Liver (tissue), 8 donors: ENCODE measurements at regions not wholly inside any gene's neighbourhood (a gene's known extent, or its start where the extent isn't known, plus 50 kb on each side); places are given as distances from the start of the nearest gene placed in this dataset.

Source experiments
- DNase-seq: peaks from one replicate; pipeline ENCODE4 v3.0.0-alpha.2; 2017; ENCODE audit warnings: low spot score
- H3K27ac ChIP-seq, 2 donors: one replicate each; pipeline ENCODE4 v1.7.0; 2013; ENCODE audit warnings: inconsistent platforms in 2 of 2, low read length in 2 of 2, control low read depth in 1 of 2, low read depth in 1 of 2, mild to moderate bottlenecking in 1 of 2
- H3K27me3 ChIP-seq, 4 donors: one replicate each; pipeline versions ENCODE4 v1.6.1 to v1.7.0; 2013; ENCODE audit warnings: low read length in 3 of 4, inconsistent platforms in 1 of 4, mild to moderate bottlenecking in 1 of 4, moderate library complexity in 1 of 4; ENCODE audit not compliant: control insufficient read depth in 4 of 4, insufficient read depth in 4 of 4
- H3K36me3 ChIP-seq, 4 donors: one replicate each; pipeline versions ENCODE4 v1.6.1 to v1.7.0; 2013; ENCODE audit warnings: low read length in 3 of 4, mild to moderate bottlenecking in 3 of 4, low read depth in 1 of 4, moderate library complexity in 1 of 4; ENCODE audit not compliant: control insufficient read depth in 4 of 4, insufficient read depth in 3 of 4
- H3K4me1 ChIP-seq, 4 donors: one replicate each; pipeline versions ENCODE4 v1.6.1 to v1.7.0; 2013; ENCODE audit warnings: low read length in 3 of 4, mild to moderate bottlenecking in 3 of 4, moderate library complexity in 1 of 4; ENCODE audit not compliant: control insufficient read depth in 4 of 4, insufficient read depth in 4 of 4
- H3K4me3 ChIP-seq, 3 donors: one replicate each; pipeline versions ENCODE4 v1.6.1 to v1.7.0; 2013; ENCODE audit warnings: low read length in 3 of 3, control low read depth in 1 of 3, low read depth in 1 of 3, mild to moderate bottlenecking in 1 of 3
- H3K9ac ChIP-seq, 2 donors: one replicate each; pipeline ENCODE4 v1.7.0; 2013; ENCODE audit warnings: low read length in 2 of 2, mild to moderate bottlenecking in 2 of 2, moderate library complexity in 2 of 2, control low read depth in 1 of 2, low read depth in 1 of 2
- H3K9me3 ChIP-seq, 4 donors: one replicate each; pipeline versions ENCODE4 v1.6.1 to v1.7.0; 2013; ENCODE audit warnings: low read length in 3 of 4; ENCODE audit not compliant: control insufficient read depth in 4 of 4
- EGR1 ChIP-seq, 2 donors: IDR thresholded peaks; 2 replicates each; pipeline ENCODE4 v1.6.1; 2016 to 2018; ENCODE audit warnings: antibody characterized with exemption in 2 of 2, low read depth in 2 of 2
- FOXA1 ChIP-seq: IDR thresholded peaks from 2 replicates; pipeline ENCODE4 v1.6.1; 2016; ENCODE audit warnings: antibody characterized with exemption
- FOXA2 ChIP-seq: IDR thresholded peaks from 2 replicates; pipeline ENCODE4 v1.6.1; 2016; ENCODE audit warnings: antibody characterized with exemption
- GABPA ChIP-seq, 2 donors: IDR thresholded peaks in 1 of 2; conservative IDR thresholded peaks in 1 of 2; 2 replicates each; pipeline ENCODE4 v1.6.1; 2016; ENCODE audit warnings: antibody characterized with exemption in 2 of 2, mild to moderate bottlenecking in 1 of 2, moderate library complexity in 1 of 2
- HNF4A ChIP-seq, 2 donors: conservative IDR thresholded peaks; 2 replicates each; pipeline ENCODE4 v1.6.1; 2016; ENCODE audit warnings: antibody characterized with exemption in 2 of 2, mild to moderate bottlenecking in 2 of 2
- HNF4G ChIP-seq: IDR thresholded peaks from 2 replicates; pipeline ENCODE4 v1.6.1; 2016; ENCODE audit warnings: antibody characterized with exemption
- JUND ChIP-seq, 2 donors: IDR thresholded peaks; 2 replicates each; pipeline ENCODE4 v1.6.1; 2016; ENCODE audit warnings: antibody characterized with exemption in 2 of 2
- NR2F2 ChIP-seq: IDR thresholded peaks from 2 replicates; pipeline ENCODE4 v1.6.1; 2016; ENCODE audit warnings: antibody characterized with exemption
- RXRA ChIP-seq, 2 donors: IDR thresholded peaks; 2 replicates each; pipeline ENCODE4 v1.6.1; 2017 to 2018; ENCODE audit warnings: antibody characterized with exemption in 2 of 2, mild to moderate bottlenecking in 1 of 2
- SP1 ChIP-seq: IDR thresholded peaks from 2 replicates; pipeline ENCODE4 v1.6.1; 2018; ENCODE audit warnings: antibody characterized with exemption, mild to moderate bottlenecking
- TAF1 ChIP-seq: conservative IDR thresholded peaks from 2 replicates; pipeline ENCODE4 v1.6.1; 2016; ENCODE audit warnings: antibody characterized with exemption, mild to moderate bottlenecking
- YY1 ChIP-seq: IDR thresholded peaks from 2 replicates; pipeline ENCODE4 v1.6.1; 2016; ENCODE audit warnings: antibody characterized with exemption, mild to moderate bottlenecking
- WGBS: extraction: QIAGEN DNeasy Blood & Tissue Kit; methylation state at CpG from one replicate; pipeline ENCODE4 v1.1.7; 2013; 5-methylcytosine and 5-hydroxymethylcytosine counted together
- TF ChIP-seq, protein P1 (sequence below): IDR thresholded peaks from 2 replicates; pipeline ENCODE4 v1.6.1; 2016; ENCODE audit warnings: antibody characterized with exemption
- TF ChIP-seq, protein P2 (sequence below): IDR thresholded peaks from 2 replicates; pipeline ENCODE4 v1.6.1; 2016; ENCODE audit warnings: antibody characterized with exemption
- TF ChIP-seq, protein P3 (sequence below): fragments of 150-350 bp; IDR thresholded peaks from 2 replicates; pipeline ENCODE4 v1.5.1; 2017; ENCODE audit warnings: improper control_type of control experiment, low read depth, low read length; ENCODE audit not compliant: missing input control
- TF ChIP-seq, protein P4 (sequence below): IDR thresholded peaks from 2 replicates; pipeline ENCODE4 v1.6.1; 2016; ENCODE audit warnings: antibody characterized with exemption, mild to moderate bottlenecking
- TF ChIP-seq, protein P5 (sequence below): IDR thresholded peaks from 2 replicates; pipeline ENCODE4 v1.6.1; 2016; ENCODE audit warnings: antibody characterized with exemption
- donor health status: healthy.
- donor health status: healthy.
- donor health status: healthy.
- donor health status: healthy.
- donor health status: healthy.

DNA sequence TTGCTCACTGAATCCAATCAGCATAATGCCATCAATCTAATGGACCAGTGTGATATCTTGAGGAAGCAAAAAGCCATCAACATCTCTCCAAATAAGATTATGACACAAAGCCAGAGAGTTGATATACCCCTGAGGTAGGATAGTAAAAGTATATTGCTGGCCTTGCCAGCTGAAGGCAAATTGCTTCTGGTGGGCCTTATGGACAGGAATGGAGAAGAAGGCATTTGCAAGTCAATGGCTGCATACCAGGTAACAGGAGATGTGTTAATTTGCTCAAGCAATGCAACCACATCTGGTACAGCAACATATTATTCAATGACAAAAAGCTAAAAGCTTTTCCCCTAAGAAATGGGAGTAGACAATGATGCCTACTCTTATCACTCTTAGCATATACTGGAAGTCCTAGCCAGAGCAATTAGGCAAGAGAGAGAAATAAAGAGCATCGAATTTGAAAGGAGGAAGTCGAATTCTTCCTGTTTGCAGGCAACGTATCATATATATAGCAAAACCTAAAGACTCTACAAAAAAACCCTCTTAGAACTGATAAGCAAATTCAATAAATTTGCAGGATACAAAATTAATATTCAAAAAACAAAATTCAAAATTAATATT lies 216.1 kb upstream of the RASA1 start:
- no peak for DNase-seq
- H3K9ac ChIP-seq = no peak overlapping the region
- no peaks in the 10 kb centered on the region for H3K27me3 ChIP-seq
- no peak overlapping the region for H3K27ac ChIP-seq
- H3K36me3 ChIP-seq = no peaks in the 10 kb centered on the region
- no peaks in the 10 kb centered on the region for H3K9me3 ChIP-seq
- no peak overlapping the region for H3K4me3 ChIP-seq
- 73% methylated on average over 3 of the region's 3 CpGs for WGBS
- TF ChIP-seq SP1 (no peak), YY1 (no peak), HNF4G (no peak), NR2F2 (no peak), RXRA (IDR thresholded peaks at IDR 0.05) (no peak), JUND (IDR thresholded peaks at IDR 0.05) (no peak), HNF4A (conservative IDR thresholded peaks at IDR 0.05) (no peak), FOXA1 (no peak), EGR1 (IDR thresholded peaks at IDR 0.05; ENCODE audit: low read depth in 2 of 2) (no peak), TAF1 (no peak), FOXA2 (no peak), GABPA (IDR thresholded peaks at IDR 0.05 in 1 of 2, conservative IDR thresholded peaks at IDR 0.05 in 1 of 2) (no peak)
- TF ChIP-seq, protein P1, sequence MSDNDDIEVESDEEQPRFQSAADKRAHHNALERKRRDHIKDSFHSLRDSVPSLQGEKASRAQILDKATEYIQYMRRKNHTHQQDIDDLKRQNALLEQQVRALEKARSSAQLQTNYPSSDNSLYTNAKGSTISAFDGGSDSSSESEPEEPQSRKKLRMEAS = no peak
- TF ChIP-seq, protein P2, sequence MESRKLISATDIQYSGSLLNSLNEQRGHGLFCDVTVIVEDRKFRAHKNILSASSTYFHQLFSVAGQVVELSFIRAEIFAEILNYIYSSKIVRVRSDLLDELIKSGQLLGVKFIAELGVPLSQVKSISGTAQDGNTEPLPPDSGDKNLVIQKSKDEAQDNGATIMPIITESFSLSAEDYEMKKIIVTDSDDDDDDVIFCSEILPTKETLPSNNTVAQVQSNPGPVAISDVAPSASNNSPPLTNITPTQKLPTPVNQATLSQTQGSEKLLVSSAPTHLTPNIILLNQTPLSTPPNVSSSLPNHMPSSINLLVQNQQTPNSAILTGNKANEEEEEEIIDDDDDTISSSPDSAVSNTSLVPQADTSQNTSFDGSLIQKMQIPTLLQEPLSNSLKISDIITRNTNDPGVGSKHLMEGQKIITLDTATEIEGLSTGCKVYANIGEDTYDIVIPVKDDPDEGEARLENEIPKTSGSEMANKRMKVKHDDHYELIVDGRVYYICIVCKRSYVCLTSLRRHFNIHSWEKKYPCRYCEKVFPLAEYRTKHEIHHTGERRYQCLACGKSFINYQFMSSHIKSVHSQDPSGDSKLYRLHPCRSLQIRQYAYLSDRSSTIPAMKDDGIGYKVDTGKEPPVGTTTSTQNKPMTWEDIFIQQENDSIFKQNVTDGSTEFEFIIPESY = no peak
- TF ChIP-seq, protein P3, sequence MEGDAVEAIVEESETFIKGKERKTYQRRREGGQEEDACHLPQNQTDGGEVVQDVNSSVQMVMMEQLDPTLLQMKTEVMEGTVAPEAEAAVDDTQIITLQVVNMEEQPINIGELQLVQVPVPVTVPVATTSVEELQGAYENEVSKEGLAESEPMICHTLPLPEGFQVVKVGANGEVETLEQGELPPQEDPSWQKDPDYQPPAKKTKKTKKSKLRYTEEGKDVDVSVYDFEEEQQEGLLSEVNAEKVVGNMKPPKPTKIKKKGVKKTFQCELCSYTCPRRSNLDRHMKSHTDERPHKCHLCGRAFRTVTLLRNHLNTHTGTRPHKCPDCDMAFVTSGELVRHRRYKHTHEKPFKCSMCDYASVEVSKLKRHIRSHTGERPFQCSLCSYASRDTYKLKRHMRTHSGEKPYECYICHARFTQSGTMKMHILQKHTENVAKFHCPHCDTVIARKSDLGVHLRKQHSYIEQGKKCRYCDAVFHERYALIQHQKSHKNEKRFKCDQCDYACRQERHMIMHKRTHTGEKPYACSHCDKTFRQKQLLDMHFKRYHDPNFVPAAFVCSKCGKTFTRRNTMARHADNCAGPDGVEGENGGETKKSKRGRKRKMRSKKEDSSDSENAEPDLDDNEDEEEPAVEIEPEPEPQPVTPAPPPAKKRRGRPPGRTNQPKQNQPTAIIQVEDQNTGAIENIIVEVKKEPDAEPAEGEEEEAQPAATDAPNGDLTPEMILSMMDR = no peak
- TF ChIP-seq, protein P4, sequence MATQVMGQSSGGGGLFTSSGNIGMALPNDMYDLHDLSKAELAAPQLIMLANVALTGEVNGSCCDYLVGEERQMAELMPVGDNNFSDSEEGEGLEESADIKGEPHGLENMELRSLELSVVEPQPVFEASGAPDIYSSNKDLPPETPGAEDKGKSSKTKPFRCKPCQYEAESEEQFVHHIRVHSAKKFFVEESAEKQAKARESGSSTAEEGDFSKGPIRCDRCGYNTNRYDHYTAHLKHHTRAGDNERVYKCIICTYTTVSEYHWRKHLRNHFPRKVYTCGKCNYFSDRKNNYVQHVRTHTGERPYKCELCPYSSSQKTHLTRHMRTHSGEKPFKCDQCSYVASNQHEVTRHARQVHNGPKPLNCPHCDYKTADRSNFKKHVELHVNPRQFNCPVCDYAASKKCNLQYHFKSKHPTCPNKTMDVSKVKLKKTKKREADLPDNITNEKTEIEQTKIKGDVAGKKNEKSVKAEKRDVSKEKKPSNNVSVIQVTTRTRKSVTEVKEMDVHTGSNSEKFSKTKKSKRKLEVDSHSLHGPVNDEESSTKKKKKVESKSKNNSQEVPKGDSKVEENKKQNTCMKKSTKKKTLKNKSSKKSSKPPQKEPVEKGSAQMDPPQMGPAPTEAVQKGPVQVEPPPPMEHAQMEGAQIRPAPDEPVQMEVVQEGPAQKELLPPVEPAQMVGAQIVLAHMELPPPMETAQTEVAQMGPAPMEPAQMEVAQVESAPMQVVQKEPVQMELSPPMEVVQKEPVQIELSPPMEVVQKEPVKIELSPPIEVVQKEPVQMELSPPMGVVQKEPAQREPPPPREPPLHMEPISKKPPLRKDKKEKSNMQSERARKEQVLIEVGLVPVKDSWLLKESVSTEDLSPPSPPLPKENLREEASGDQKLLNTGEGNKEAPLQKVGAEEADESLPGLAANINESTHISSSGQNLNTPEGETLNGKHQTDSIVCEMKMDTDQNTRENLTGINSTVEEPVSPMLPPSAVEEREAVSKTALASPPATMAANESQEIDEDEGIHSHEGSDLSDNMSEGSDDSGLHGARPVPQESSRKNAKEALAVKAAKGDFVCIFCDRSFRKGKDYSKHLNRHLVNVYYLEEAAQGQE = no peak
- TF ChIP-seq, protein P5, sequence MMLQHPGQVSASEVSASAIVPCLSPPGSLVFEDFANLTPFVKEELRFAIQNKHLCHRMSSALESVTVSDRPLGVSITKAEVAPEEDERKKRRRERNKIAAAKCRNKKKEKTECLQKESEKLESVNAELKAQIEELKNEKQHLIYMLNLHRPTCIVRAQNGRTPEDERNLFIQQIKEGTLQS = no peak
- no peaks in the 10 kb centered on the region for H3K4me1 ChIP-seq
